Skin epidermis (tissue), 12 donors: ENCODE measurements at regions not wholly inside any gene's neighbourhood (a gene's known extent, or its start where the extent isn't known, plus 50 kb on each side); places are given as distances from the start of the nearest gene placed in this dataset.

ENCODE experiments used
- H3K27ac ChIP-seq, 21 experiments: fragments of 200-600 bp; sonication (generic) in 11 of 21; one replicate each; pipeline ENCODE4 v1.5.0; 2020; ENCODE audit warnings: mild to moderate bottlenecking in 3 of 21, inconsistent platforms in 2 of 21, moderate library complexity in 2 of 21
- H3K4me3 ChIP-seq, 7 experiments: fragments of 200-600 bp; sonication (generic) in 2 of 7; one replicate each; pipeline ENCODE4 v1.5.0; 2020; ENCODE audit warnings: inconsistent platforms in 2 of 7, mild to moderate bottlenecking in 2 of 7, moderate library complexity in 1 of 7

- H3K4me3 ChIP-seq: no peak overlapping the region
- no peak overlapping the region for H3K27ac ChIP-seq
Measured at GRCh38 chr2:157196956-157197355, 60.5 kb upstream of the GALNT5 start.

GRCh38 chr2:157197848-157198247 lies 59.7 kb upstream of the GALNT5 start:
- Histone ChIP-seq H3K4me3 (no peak overlapping the region), H3K27ac (no peak overlapping the region)

GRCh38 chr2:157203651-157204050 lies 53.9 kb upstream of the GALNT5 start:
- no peak overlapping the region for H3K27ac ChIP-seq
- no peak overlapping the region for H3K4me3 ChIP-seq

GRCh38 chr2:157204401-157204800 lies 53.1 kb upstream of the GALNT5 start:
- H3K27ac ChIP-seq: no peak overlapping the region
- no peak overlapping the region for H3K4me3 ChIP-seq

GRCh38 chr2:157206916-157207315 lies 50.6 kb upstream of the GALNT5 start:
- Histone ChIP-seq H3K4me3 (no peak overlapping the region), H3K27ac (no peak overlapping the region)
